ENCODE measurements at regions not wholly inside any gene's neighbourhood (a gene's known extent, or its start where the extent isn't known, plus 50 kb on each side); places are given as distances from the start of the nearest gene placed in this dataset.

DNA sequence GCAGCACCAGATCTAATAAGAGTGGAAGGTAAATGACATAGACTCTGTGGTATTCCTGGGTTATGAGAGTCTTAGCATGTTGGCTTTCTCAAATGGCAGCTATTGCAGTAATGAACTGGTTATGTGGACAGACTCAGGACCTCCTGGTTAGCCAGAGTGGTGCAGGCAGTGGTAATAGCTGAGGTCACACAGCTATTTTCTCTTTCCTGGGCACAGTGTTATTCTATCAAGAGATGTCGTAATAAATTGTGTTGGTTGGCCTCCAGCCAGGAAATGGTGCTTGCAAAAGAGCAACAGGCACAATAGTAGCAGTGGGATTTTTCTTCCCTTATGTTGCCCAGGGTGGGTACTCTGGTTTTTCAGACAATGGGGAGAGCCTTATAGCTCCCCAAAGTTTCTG is 279.2 kb upstream of the FGF16 start:
- no peaks in the 10 kb centered on the region for H3K4me1 ChIP-seq (ENCODE audit: insufficient read depth, low read length, severe bottlenecking)
- TF ChIP-seq, protein P1, sequence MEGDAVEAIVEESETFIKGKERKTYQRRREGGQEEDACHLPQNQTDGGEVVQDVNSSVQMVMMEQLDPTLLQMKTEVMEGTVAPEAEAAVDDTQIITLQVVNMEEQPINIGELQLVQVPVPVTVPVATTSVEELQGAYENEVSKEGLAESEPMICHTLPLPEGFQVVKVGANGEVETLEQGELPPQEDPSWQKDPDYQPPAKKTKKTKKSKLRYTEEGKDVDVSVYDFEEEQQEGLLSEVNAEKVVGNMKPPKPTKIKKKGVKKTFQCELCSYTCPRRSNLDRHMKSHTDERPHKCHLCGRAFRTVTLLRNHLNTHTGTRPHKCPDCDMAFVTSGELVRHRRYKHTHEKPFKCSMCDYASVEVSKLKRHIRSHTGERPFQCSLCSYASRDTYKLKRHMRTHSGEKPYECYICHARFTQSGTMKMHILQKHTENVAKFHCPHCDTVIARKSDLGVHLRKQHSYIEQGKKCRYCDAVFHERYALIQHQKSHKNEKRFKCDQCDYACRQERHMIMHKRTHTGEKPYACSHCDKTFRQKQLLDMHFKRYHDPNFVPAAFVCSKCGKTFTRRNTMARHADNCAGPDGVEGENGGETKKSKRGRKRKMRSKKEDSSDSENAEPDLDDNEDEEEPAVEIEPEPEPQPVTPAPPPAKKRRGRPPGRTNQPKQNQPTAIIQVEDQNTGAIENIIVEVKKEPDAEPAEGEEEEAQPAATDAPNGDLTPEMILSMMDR (IDR thresholded peaks at IDR 0.05; ENCODE audit: low read length): no peak
- H3K79me2 ChIP-seq (ENCODE audit: insufficient read depth, low read length): no peaks in the 10 kb centered on the region

GRCh38 chrX:77174680-77175519 is 272.3 kb upstream of the FGF16 start:
- TF ChIP-seq EZH2 (IDR thresholded peaks at IDR 0.05; ENCODE audit: borderline replicate concordance, low read length): no peak
- TF ChIP-seq, protein P1 (IDR thresholded peaks at IDR 0.05; ENCODE audit: low read length): no peak
- H3F3A ChIP-seq (ENCODE audit: insufficient read depth, low read length): no peaks in the 10 kb centered on the region
- H3K9me2 ChIP-seq (ENCODE audit: low read depth, low read length): no peaks in the 10 kb centered on the region
- no peak overlapping the region for H2AFZ ChIP-seq (ENCODE audit: low read length)
- no peaks in the 10 kb centered on the region for H3K4me1 ChIP-seq (ENCODE audit: insufficient read depth, low read length, severe bottlenecking)
- no peaks in the 10 kb centered on the region for H3K79me2 ChIP-seq (ENCODE audit: insufficient read depth, low read length)
- no peaks in the 10 kb centered on the region for H3K36me3 ChIP-seq (ENCODE audit: insufficient read depth, low read length)
- H3K27ac ChIP-seq (ENCODE audit: low read depth, low read length, poor library complexity, severe bottlenecking): no peak overlapping the region
- H3K27me3 ChIP-seq (ENCODE audit: insufficient read depth, low read length): no peaks in the 10 kb centered on the region
- no peaks in the 10 kb centered on the region for H3K9me3 ChIP-seq (ENCODE audit: low read length)
- no peak overlapping the region for H3K4me3 ChIP-seq (ENCODE audit: low read depth, low read length, poor library complexity, severe bottlenecking)
- H3K4me2 ChIP-seq (ENCODE audit: low read length): no peak overlapping the region
- no peak overlapping the region for H3K9ac ChIP-seq (ENCODE audit: low read length)
- H4K20me1 ChIP-seq (ENCODE audit: insufficient read depth, low read length): no peaks in the 10 kb centered on the region

More for the DNA sequence above, 279.2 kb upstream of the FGF16 start:
- Histone ChIP-seq H3K4me3 (ENCODE audit: low read depth, low read length, poor library complexity, severe bottlenecking) (no peak overlapping the region), H3F3A (ENCODE audit: insufficient read depth, low read length) (no peaks in the 10 kb centered on the region), H2AFZ (ENCODE audit: low read length) (no peak overlapping the region), H3K36me3 (ENCODE audit: insufficient read depth, low read length) (no peaks in the 10 kb centered on the region), H3K9me2 (ENCODE audit: low read depth, low read length) (no peaks in the 10 kb centered on the region), H3K9me3 (ENCODE audit: low read length) (no peaks in the 10 kb centered on the region), H3K4me2 (ENCODE audit: low read length) (no peak overlapping the region), H3K9ac (ENCODE audit: low read length) (no peak overlapping the region), H3K27me3 (ENCODE audit: insufficient read depth, low read length) (no peaks in the 10 kb centered on the region), H4K20me1 (ENCODE audit: insufficient read depth, low read length) (no peaks in the 10 kb centered on the region), H3K27ac (ENCODE audit: low read depth, low read length, poor library complexity, severe bottlenecking) (no peak overlapping the region)

GRCh38 chrX:77200663-77201062 is 246.5 kb upstream of the FGF16 start:
- no peak overlapping the region for H3K4me2 ChIP-seq (ENCODE audit: low read length)
- TF ChIP-seq, protein P1 (IDR thresholded peaks at IDR 0.05; ENCODE audit: low read length): no peak
- TF ChIP-seq EZH2 (IDR thresholded peaks at IDR 0.05; ENCODE audit: borderline replicate concordance, low read length): no peak
- H3K79me2 ChIP-seq (ENCODE audit: insufficient read depth, low read length): no peaks in the 10 kb centered on the region
- H3K9ac ChIP-seq (ENCODE audit: low read length): no peak overlapping the region
- no peak overlapping the region for H3K4me3 ChIP-seq (ENCODE audit: low read depth, low read length, poor library complexity, severe bottlenecking)
- H3K27ac ChIP-seq (ENCODE audit: low read depth, low read length, poor library complexity, severe bottlenecking): no peak overlapping the region
- H2AFZ ChIP-seq (ENCODE audit: low read length): no peak overlapping the region
- H3K36me3 ChIP-seq (ENCODE audit: insufficient read depth, low read length): no peaks in the 10 kb centered on the region
- H3K4me1 ChIP-seq (ENCODE audit: insufficient read depth, low read length, severe bottlenecking): no peaks in the 10 kb centered on the region
- no peaks in the 10 kb centered on the region for H3K9me2 ChIP-seq (ENCODE audit: low read depth, low read length)
- H3K9me3 ChIP-seq (ENCODE audit: low read length): no peaks in the 10 kb centered on the region
- H4K20me1 ChIP-seq (ENCODE audit: insufficient read depth, low read length): no peaks in the 10 kb centered on the region
- no peaks in the 10 kb centered on the region for H3F3A ChIP-seq (ENCODE audit: insufficient read depth, low read length)
- no peaks in the 10 kb centered on the region for H3K27me3 ChIP-seq (ENCODE audit: insufficient read depth, low read length)

All from OCI-LY1 (cell line).